ENCODE measurements at regions not wholly inside any gene's neighbourhood (a gene's known extent, or its start where the extent isn't known, plus 50 kb on each side); places are given as distances from the start of the nearest gene placed in this dataset.

GRCh38 chr2:129929321-129930290, 49.9 kb upstream of the RAB6C start:
- TF ChIP-seq, protein P1, sequence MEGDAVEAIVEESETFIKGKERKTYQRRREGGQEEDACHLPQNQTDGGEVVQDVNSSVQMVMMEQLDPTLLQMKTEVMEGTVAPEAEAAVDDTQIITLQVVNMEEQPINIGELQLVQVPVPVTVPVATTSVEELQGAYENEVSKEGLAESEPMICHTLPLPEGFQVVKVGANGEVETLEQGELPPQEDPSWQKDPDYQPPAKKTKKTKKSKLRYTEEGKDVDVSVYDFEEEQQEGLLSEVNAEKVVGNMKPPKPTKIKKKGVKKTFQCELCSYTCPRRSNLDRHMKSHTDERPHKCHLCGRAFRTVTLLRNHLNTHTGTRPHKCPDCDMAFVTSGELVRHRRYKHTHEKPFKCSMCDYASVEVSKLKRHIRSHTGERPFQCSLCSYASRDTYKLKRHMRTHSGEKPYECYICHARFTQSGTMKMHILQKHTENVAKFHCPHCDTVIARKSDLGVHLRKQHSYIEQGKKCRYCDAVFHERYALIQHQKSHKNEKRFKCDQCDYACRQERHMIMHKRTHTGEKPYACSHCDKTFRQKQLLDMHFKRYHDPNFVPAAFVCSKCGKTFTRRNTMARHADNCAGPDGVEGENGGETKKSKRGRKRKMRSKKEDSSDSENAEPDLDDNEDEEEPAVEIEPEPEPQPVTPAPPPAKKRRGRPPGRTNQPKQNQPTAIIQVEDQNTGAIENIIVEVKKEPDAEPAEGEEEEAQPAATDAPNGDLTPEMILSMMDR (IDR thresholded peaks at IDR 0.05; ENCODE audit: insufficient read depth, low read length, poor library complexity, severe bottlenecking): no peak
- TF ChIP-seq EZH2phosphoT487 (conservative IDR thresholded peaks at IDR 0.05; ENCODE audit: low read length): no peak
